WTC11 (cell line): ENCODE measurements at regions not wholly inside any gene's neighbourhood (a gene's known extent, or its start where the extent isn't known, plus 50 kb on each side); places are given as distances from the start of the nearest gene placed in this dataset.

Experiments
- ATAC-seq: fragments of 200-7000 bp; cut with Tn5 transposase; 2 replicates; pipeline ENCODE4 v1.10.0; 2021; ENCODE audit warnings: mild to moderate bottlenecking, moderate library complexity
- CTCF ChIA-PET: fragments of 300-600 bp; sonication (Branson Sonifier 250); formaldehyde crosslinking; loops from one replicate; lab custom pipeline; 2021; ENCODE audit warnings: antibody characterized with exemption; lab: Charles Lee
- POLR2A ChIA-PET: fragments of 350-600 bp; sonication (Branson Sonifier 250); formaldehyde crosslinking; loops from one replicate; lab custom pipeline; 2021; ENCODE audit warnings: antibody characterized with exemption; lab: Charles Lee
- DNase-seq: peaks from one replicate; pipeline ENCODE4 v3.0.0; 2021; ENCODE audit warnings: low spot score
- H3K27ac Mint-ChIP-seq: 2 replicates; pipeline ENCODE4 v1.8.0; 2021; ENCODE audit warnings: mixed read lengths
- H3K27me3 Mint-ChIP-seq: 2 replicates; pipeline ENCODE4 v1.8.0; 2021; ENCODE audit warnings: low read depth, mild to moderate bottlenecking, moderate library complexity, mixed read lengths
- H3K36me3 Mint-ChIP-seq: 2 replicates; pipeline ENCODE4 v1.8.0; 2021; ENCODE audit warnings: mixed read lengths
- H3K4me1 Mint-ChIP-seq: 2 replicates; pipeline ENCODE4 v1.8.0; 2022; ENCODE audit warnings: mixed read lengths
- H3K4me3 Mint-ChIP-seq: 2 replicates; pipeline ENCODE4 v1.8.0; 2021; ENCODE audit warnings: mild to moderate bottlenecking, moderate library complexity, mixed read lengths
- H3K9me3 Mint-ChIP-seq: 2 replicates; pipeline ENCODE4 v1.8.0; 2021; ENCODE audit warnings: mixed read lengths
- ATF1 ChIP-seq: sonication (generic); formaldehyde crosslinking; IDR thresholded peaks from 2 replicates; pipeline ENCODE4 v1.8.1; 2023; ENCODE audit warnings: mild to moderate bottlenecking, moderate library complexity, missing genetic modification reagents
- CREM ChIP-seq: sonication (generic); formaldehyde crosslinking; IDR thresholded peaks from 2 replicates; pipeline ENCODE4 v1.8.1; 2022; ENCODE audit warnings: mild to moderate bottlenecking, missing genetic modification reagents, moderate library complexity
- FOXK1 ChIP-seq: sonication (generic); formaldehyde crosslinking; IDR thresholded peaks from 2 replicates; pipeline ENCODE4 v1.8.0; 2022; ENCODE audit warnings: mild to moderate bottlenecking, moderate library complexity, missing genetic modification reagents
- GABPB1 ChIP-seq: sonication (generic); formaldehyde crosslinking; IDR thresholded peaks from 2 replicates; pipeline ENCODE4 v1.8.1; 2023; ENCODE audit warnings: mild to moderate bottlenecking, missing genetic modification reagents
- HMGA2 ChIP-seq: fragments of 250-450 bp; sonication (Bioruptor Pico); IDR thresholded peaks from 2 replicates; pipeline ENCODE4 v1.4.0; 2021; ENCODE audit warnings: mild to moderate bottlenecking, moderate library complexity
- NR1H2 ChIP-seq: sonication (generic); formaldehyde crosslinking; IDR thresholded peaks from 2 replicates; pipeline ENCODE4 v1.9.0; 2021; ENCODE audit warnings: mild to moderate bottlenecking, moderate library complexity, missing genetic modification reagents
- ZNF121 ChIP-seq: sonication (generic); formaldehyde crosslinking; IDR thresholded peaks from 2 replicates; pipeline ENCODE4 v1.8.0; 2023; ENCODE audit warnings: missing genetic modification reagents
- ZNF263 ChIP-seq: sonication (generic); formaldehyde crosslinking; IDR thresholded peaks from 2 replicates; pipeline ENCODE4 v1.8.1; 2022; ENCODE audit warnings: low read depth, mild to moderate bottlenecking, moderate library complexity, missing genetic modification reagents
- ZNF317 ChIP-seq: sonication (generic); formaldehyde crosslinking; IDR thresholded peaks from 2 replicates; pipeline ENCODE4 v1.8.1; 2023; ENCODE audit warnings: low read depth, mild to moderate bottlenecking, moderate library complexity, missing genetic modification reagents, borderline replicate concordance
- ZNF416 ChIP-seq: fragments of 250-450 bp; sonication (Bioruptor Pico); IDR thresholded peaks from 2 replicates; pipeline ENCODE4 v1.9.0; 2021; ENCODE audit warnings: mild to moderate bottlenecking, inconsistent platforms
- ZNF423 ChIP-seq: fragments of 250-450 bp; sonication (Bioruptor Pico); IDR thresholded peaks from 2 replicates; pipeline ENCODE4 v2.1.2; 2022; ENCODE audit warnings: mild to moderate bottlenecking, moderate library complexity
- TF ChIP-seq, protein P1 (sequence below): sonication (generic); formaldehyde crosslinking; IDR thresholded peaks from 2 replicates; pipeline ENCODE4 v1.8.0; 2022; ENCODE audit warnings: mild to moderate bottlenecking, missing genetic modification reagents
- TF ChIP-seq, protein P2 (sequence below): sonication (generic); formaldehyde crosslinking; IDR thresholded peaks from 2 replicates; pipeline ENCODE4 v1.8.1; 2023; ENCODE audit warnings: mild to moderate bottlenecking, missing genetic modification reagents
- TF ChIP-seq, protein P3 (sequence below): sonication (generic); formaldehyde crosslinking; IDR thresholded peaks from 2 replicates; pipeline ENCODE4 v1.8.0; 2022; ENCODE audit warnings: mild to moderate bottlenecking, missing genetic modification reagents
- TF ChIP-seq, protein P4 (sequence below): fragments of 250-450 bp; sonication (Bioruptor Pico); IDR thresholded peaks from 2 replicates; pipeline ENCODE4 v1.9.0; 2021; ENCODE audit warnings: mild to moderate bottlenecking, borderline replicate concordance
- TF ChIP-seq, protein P5 (sequence below): sonication (generic); formaldehyde crosslinking; conservative IDR thresholded peaks from 2 replicates; pipeline ENCODE4 v1.8.1; 2023; ENCODE audit warnings: mild to moderate bottlenecking, low read depth, missing genetic modification reagents, moderate library complexity
- TF ChIP-seq, protein P6 (sequence below): sonication (generic); formaldehyde crosslinking; IDR thresholded peaks from 2 replicates; pipeline ENCODE4 v1.8.1; 2022; ENCODE audit warnings: missing genetic modification reagents, borderline replicate concordance
- TF ChIP-seq, protein P7 (sequence below): sonication (generic); formaldehyde crosslinking; conservative IDR thresholded peaks from 2 replicates; pipeline ENCODE4 v1.8.1; 2022; ENCODE audit warnings: mild to moderate bottlenecking, missing genetic modification reagents
- TF ChIP-seq, protein P8 (sequence below): sonication (generic); formaldehyde crosslinking; IDR thresholded peaks from 2 replicates; pipeline ENCODE4 v1.8.0; 2023; ENCODE audit warnings: missing genetic modification reagents

DNA sequence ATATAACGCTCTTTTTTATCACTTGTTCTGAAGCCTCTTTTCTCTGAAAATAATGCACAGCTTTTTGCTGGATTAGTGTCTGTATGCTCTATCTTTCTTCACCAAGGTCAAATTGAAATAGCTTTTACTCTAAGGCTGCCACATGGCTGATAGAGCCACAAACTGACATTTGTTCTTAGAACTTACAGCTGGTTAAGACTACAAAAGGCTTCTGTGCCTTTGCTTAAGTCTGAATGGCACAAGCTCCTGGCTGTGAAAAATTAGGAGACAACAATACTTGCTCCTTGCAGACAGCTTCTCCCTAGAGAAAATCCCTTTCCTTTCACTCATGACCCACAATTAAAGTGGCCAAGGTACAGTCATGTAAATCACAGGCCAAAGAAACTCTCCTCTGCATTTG, 515.3 kb downstream of the DSC3 start:
- ChIA-PET CTCF (interaction anchor here (1.2 kb wide), 1 partner anchor 363 kb away, joined by 3 read pairs; no protein-coding TSS in a partner anchor), POLR2A (no interaction called here)
- ATAC-seq (no peak), DNase-seq (no peak)
- Mint-ChIP-seq H3K9me3 (no peaks in the 10 kb centered on the region), H3K27me3 (no peaks in the 10 kb centered on the region), H3K4me1 (peaks cover 38% of the 10 kb centered on the region), H3K27ac (no peak overlapping the region), H3K36me3 (no peaks in the 10 kb centered on the region), H3K4me3 (no peak overlapping the region)
- TF ChIP-seq, protein P1, sequence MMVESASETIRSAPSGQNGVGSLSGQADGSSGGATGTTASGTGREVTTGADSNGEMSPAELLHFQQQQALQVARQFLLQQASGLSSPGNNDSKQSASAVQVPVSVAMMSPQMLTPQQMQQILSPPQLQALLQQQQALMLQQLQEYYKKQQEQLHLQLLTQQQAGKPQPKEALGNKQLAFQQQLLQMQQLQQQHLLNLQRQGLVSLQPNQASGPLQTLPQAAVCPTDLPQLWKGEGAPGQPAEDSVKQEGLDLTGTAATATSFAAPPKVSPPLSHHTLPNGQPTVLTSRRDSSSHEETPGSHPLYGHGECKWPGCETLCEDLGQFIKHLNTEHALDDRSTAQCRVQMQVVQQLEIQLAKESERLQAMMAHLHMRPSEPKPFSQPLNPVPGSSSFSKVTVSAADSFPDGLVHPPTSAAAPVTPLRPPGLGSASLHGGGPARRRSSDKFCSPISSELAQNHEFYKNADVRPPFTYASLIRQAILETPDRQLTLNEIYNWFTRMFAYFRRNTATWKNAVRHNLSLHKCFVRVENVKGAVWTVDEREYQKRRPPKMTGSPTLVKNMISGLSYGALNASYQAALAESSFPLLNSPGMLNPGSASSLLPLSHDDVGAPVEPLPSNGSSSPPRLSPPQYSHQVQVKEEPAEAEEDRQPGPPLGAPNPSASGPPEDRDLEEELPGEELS = no peak
- no peak for TF ChIP-seq ZNF416 (CRISPR knock-in tag)
- TF ChIP-seq CREM (CRISPR knock-in tag) = no peak
- no peak for TF ChIP-seq ZNF263 (CRISPR knock-in tag)
- TF ChIP-seq FOXK1 = no peak
- no peak for TF ChIP-seq NR1H2 (CRISPR knock-in tag)
- no peak for TF ChIP-seq ATF1 (CRISPR knock-in tag)
- TF ChIP-seq, protein P2, sequence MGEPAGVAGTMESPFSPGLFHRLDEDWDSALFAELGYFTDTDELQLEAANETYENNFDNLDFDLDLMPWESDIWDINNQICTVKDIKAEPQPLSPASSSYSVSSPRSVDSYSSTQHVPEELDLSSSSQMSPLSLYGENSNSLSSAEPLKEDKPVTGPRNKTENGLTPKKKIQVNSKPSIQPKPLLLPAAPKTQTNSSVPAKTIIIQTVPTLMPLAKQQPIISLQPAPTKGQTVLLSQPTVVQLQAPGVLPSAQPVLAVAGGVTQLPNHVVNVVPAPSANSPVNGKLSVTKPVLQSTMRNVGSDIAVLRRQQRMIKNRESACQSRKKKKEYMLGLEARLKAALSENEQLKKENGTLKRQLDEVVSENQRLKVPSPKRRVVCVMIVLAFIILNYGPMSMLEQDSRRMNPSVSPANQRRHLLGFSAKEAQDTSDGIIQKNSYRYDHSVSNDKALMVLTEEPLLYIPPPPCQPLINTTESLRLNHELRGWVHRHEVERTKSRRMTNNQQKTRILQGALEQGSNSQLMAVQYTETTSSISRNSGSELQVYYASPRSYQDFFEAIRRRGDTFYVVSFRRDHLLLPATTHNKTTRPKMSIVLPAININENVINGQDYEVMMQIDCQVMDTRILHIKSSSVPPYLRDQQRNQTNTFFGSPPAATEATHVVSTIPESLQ (CRISPR knock-in tag) = no peak

DNA sequence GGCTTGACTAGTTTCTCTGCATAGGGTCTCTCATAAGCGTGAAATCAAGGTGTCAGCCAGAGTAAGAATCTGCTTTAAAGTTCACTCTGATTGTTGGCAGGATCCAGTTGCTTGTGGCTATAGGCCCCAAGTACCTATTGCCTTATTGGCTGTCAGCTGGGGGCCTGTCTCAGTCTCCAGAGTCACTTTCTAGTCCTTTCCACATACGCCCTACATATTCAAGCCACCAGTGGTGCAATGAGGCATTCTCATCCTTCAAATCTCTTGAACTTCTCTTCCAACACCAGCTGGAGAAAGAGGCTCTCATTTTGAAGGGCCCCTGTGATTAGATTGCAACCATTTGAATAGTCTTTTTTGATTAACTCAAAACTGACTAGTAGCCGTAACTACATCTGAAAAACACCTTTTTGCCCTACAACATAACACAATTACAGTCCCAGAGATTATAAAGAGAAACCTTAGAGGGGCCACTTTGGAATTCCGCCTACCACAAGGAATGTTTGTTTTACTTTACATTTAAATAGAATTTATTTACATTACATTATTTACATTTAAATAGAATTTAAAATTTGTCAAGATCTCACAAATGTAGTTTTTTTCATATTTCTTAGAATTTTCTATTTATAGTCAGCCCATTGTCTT, 520.1 kb downstream of the DSC3 start:
- peak overlapping the region; percentile 43 for H3K4me3 Mint-ChIP-seq
- H3K4me1 Mint-ChIP-seq = peaks cover 59% of the 10 kb centered on the region
- no peaks in the 10 kb centered on the region for H3K27me3 Mint-ChIP-seq
- CTCF ChIA-PET = no interaction called here
- peak; percentile 98 for ATAC-seq
- H3K9me3 Mint-ChIP-seq = no peaks in the 10 kb centered on the region
- peak overlapping the region; percentile 93 for H3K27ac Mint-ChIP-seq
- H3K36me3 Mint-ChIP-seq = no peaks in the 10 kb centered on the region
- POLR2A ChIA-PET = no interaction called here
- DNase-seq = peak; percentile 42
- TF ChIP-seq, protein P3, sequence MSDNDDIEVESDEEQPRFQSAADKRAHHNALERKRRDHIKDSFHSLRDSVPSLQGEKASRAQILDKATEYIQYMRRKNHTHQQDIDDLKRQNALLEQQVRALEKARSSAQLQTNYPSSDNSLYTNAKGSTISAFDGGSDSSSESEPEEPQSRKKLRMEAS = no peak
- TF ChIP-seq, protein P4, sequence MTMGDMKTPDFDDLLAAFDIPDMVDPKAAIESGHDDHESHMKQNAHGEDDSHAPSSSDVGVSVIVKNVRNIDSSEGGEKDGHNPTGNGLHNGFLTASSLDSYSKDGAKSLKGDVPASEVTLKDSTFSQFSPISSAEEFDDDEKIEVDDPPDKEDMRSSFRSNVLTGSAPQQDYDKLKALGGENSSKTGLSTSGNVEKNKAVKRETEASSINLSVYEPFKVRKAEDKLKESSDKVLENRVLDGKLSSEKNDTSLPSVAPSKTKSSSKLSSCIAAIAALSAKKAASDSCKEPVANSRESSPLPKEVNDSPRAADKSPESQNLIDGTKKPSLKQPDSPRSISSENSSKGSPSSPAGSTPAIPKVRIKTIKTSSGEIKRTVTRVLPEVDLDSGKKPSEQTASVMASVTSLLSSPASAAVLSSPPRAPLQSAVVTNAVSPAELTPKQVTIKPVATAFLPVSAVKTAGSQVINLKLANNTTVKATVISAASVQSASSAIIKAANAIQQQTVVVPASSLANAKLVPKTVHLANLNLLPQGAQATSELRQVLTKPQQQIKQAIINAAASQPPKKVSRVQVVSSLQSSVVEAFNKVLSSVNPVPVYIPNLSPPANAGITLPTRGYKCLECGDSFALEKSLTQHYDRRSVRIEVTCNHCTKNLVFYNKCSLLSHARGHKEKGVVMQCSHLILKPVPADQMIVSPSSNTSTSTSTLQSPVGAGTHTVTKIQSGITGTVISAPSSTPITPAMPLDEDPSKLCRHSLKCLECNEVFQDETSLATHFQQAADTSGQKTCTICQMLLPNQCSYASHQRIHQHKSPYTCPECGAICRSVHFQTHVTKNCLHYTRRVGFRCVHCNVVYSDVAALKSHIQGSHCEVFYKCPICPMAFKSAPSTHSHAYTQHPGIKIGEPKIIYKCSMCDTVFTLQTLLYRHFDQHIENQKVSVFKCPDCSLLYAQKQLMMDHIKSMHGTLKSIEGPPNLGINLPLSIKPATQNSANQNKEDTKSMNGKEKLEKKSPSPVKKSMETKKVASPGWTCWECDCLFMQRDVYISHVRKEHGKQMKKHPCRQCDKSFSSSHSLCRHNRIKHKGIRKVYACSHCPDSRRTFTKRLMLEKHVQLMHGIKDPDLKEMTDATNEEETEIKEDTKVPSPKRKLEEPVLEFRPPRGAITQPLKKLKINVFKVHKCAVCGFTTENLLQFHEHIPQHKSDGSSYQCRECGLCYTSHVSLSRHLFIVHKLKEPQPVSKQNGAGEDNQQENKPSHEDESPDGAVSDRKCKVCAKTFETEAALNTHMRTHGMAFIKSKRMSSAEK (CRISPR knock-in tag) = peak; percentile 78; the same call in 1 of the 2 replicates
- TF ChIP-seq ZNF423 (CRISPR knock-in tag) (peak; percentile 20; the same call in 1 of the 2 replicates), ZNF317 (CRISPR knock-in tag) (no peak), GABPB1 (CRISPR knock-in tag) (no peak), HMGA2 (no peak), ZNF121 (CRISPR knock-in tag) (no peak)
- TF ChIP-seq, protein P5, sequence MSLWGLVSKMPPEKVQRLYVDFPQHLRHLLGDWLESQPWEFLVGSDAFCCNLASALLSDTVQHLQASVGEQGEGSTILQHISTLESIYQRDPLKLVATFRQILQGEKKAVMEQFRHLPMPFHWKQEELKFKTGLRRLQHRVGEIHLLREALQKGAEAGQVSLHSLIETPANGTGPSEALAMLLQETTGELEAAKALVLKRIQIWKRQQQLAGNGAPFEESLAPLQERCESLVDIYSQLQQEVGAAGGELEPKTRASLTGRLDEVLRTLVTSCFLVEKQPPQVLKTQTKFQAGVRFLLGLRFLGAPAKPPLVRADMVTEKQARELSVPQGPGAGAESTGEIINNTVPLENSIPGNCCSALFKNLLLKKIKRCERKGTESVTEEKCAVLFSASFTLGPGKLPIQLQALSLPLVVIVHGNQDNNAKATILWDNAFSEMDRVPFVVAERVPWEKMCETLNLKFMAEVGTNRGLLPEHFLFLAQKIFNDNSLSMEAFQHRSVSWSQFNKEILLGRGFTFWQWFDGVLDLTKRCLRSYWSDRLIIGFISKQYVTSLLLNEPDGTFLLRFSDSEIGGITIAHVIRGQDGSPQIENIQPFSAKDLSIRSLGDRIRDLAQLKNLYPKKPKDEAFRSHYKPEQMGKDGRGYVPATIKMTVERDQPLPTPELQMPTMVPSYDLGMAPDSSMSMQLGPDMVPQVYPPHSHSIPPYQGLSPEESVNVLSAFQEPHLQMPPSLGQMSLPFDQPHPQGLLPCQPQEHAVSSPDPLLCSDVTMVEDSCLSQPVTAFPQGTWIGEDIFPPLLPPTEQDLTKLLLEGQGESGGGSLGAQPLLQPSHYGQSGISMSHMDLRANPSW = no peak
- TF ChIP-seq, protein P6, sequence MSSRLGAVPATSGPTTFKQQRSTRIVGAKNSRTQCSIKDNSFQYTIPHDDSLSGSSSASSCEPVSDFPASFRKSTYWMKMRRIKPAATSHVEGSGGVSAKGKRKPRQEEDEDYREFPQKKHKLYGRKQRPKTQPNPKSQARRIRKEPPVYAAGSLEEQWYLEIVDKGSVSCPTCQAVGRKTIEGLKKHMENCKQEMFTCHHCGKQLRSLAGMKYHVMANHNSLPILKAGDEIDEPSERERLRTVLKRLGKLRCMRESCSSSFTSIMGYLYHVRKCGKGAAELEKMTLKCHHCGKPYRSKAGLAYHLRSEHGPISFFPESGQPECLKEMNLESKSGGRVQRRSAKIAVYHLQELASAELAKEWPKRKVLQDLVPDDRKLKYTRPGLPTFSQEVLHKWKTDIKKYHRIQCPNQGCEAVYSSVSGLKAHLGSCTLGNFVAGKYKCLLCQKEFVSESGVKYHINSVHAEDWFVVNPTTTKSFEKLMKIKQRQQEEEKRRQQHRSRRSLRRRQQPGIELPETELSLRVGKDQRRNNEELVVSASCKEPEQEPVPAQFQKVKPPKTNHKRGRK (CRISPR knock-in tag) = no peak
- TF ChIP-seq, protein P7, sequence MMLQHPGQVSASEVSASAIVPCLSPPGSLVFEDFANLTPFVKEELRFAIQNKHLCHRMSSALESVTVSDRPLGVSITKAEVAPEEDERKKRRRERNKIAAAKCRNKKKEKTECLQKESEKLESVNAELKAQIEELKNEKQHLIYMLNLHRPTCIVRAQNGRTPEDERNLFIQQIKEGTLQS = no peak
- TF ChIP-seq, protein P8, sequence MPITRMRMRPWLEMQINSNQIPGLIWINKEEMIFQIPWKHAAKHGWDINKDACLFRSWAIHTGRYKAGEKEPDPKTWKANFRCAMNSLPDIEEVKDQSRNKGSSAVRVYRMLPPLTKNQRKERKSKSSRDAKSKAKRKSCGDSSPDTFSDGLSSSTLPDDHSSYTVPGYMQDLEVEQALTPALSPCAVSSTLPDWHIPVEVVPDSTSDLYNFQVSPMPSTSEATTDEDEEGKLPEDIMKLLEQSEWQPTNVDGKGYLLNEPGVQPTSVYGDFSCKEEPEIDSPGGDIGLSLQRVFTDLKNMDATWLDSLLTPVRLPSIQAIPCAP (CRISPR knock-in tag) = no peak
